ENCODE measurements at regions not wholly inside any gene's neighbourhood (a gene's known extent, or its start where the extent isn't known, plus 50 kb on each side); places are given as distances from the start of the nearest gene placed in this dataset.

GRCh38 chr2:173435574-173435973, 80.9 kb downstream of the CDCA7 start:
- no peaks in the 10 kb centered on the region for H3F3A ChIP-seq (ENCODE audit: low read depth)
- H3K36me3 ChIP-seq (ENCODE audit: insufficient read depth, low read length): no peaks in the 10 kb centered on the region
- H3K79me2 ChIP-seq (ENCODE audit: insufficient read depth, low read length): no peaks in the 10 kb centered on the region
- no peaks in the 10 kb centered on the region for H3K9me3 ChIP-seq (ENCODE audit: insufficient read depth, low read depth, low read length)
- TF ChIP-seq, protein P1, sequence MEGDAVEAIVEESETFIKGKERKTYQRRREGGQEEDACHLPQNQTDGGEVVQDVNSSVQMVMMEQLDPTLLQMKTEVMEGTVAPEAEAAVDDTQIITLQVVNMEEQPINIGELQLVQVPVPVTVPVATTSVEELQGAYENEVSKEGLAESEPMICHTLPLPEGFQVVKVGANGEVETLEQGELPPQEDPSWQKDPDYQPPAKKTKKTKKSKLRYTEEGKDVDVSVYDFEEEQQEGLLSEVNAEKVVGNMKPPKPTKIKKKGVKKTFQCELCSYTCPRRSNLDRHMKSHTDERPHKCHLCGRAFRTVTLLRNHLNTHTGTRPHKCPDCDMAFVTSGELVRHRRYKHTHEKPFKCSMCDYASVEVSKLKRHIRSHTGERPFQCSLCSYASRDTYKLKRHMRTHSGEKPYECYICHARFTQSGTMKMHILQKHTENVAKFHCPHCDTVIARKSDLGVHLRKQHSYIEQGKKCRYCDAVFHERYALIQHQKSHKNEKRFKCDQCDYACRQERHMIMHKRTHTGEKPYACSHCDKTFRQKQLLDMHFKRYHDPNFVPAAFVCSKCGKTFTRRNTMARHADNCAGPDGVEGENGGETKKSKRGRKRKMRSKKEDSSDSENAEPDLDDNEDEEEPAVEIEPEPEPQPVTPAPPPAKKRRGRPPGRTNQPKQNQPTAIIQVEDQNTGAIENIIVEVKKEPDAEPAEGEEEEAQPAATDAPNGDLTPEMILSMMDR (conservative IDR thresholded peaks at IDR 0.05; ENCODE audit: low read length): no peak
- TF ChIP-seq EZH2phosphoT487 (IDR thresholded peaks at IDR 0.05; ENCODE audit: borderline replicate concordance): no peak
- no peaks in the 10 kb centered on the region for H4K20me1 ChIP-seq (ENCODE audit: insufficient read depth, low read length, poor library complexity, severe bottlenecking)
- 0 out of 2 replicates have a peak overlapping the region, but pooled peaks have one; percentile 4 for H2AFZ ChIP-seq (ENCODE audit: low read length)
- H3K9ac ChIP-seq (ENCODE audit: low read depth, low read length, poor library complexity, severe bottlenecking): no peak overlapping the region
- peaks cover 10% of the 10 kb centered on the region for H3K4me1 ChIP-seq (ENCODE audit: insufficient read depth, low read length, poor library complexity, severe bottlenecking)
- H3K9me2 ChIP-seq (replicated peaks; ENCODE audit: low read depth, low read length): no peaks in the 10 kb centered on the region
- no peaks in the 10 kb centered on the region for H3K27me3 ChIP-seq (ENCODE audit: insufficient read depth, low read length, poor library complexity, severe bottlenecking)
- no peak overlapping the region for H3K4me2 ChIP-seq (ENCODE audit: low read depth, low read length, poor library complexity, severe bottlenecking)
- no peak overlapping the region for H3K4me3 ChIP-seq (ENCODE audit: low read length, poor library complexity, severe bottlenecking)

- no peaks in the 10 kb centered on the region for H3K9me3 ChIP-seq (ENCODE audit: insufficient read depth, low read depth, low read length)
- H3K79me2 ChIP-seq (ENCODE audit: insufficient read depth, low read length): no peaks in the 10 kb centered on the region
- H3K9me2 ChIP-seq (replicated peaks; ENCODE audit: low read depth, low read length): no peaks in the 10 kb centered on the region
- H4K20me1 ChIP-seq (ENCODE audit: insufficient read depth, low read length, poor library complexity, severe bottlenecking): no peaks in the 10 kb centered on the region
- H3K36me3 ChIP-seq (ENCODE audit: insufficient read depth, low read length): no peaks in the 10 kb centered on the region
- 0 out of 2 replicates have a peak overlapping the region, but pooled peaks have one; percentile 4 for H2AFZ ChIP-seq (ENCODE audit: low read length)
- H3K4me3 ChIP-seq (ENCODE audit: low read length, poor library complexity, severe bottlenecking): no peak overlapping the region
- no peaks in the 10 kb centered on the region for H3K27me3 ChIP-seq (ENCODE audit: insufficient read depth, low read length, poor library complexity, severe bottlenecking)
- no peak overlapping the region for H3K4me2 ChIP-seq (ENCODE audit: low read depth, low read length, poor library complexity, severe bottlenecking)
- no peaks in the 10 kb centered on the region for H3F3A ChIP-seq (ENCODE audit: low read depth)
- H3K9ac ChIP-seq (ENCODE audit: low read depth, low read length, poor library complexity, severe bottlenecking): no peak overlapping the region
- H3K4me1 ChIP-seq (ENCODE audit: insufficient read depth, low read length, poor library complexity, severe bottlenecking): peaks cover 10% of the 10 kb centered on the region
- TF ChIP-seq EZH2phosphoT487 (IDR thresholded peaks at IDR 0.05; ENCODE audit: borderline replicate concordance): no peak
- TF ChIP-seq, protein P1 (conservative IDR thresholded peaks at IDR 0.05; ENCODE audit: low read length): no peak
These were observed 81.4 kb downstream of the CDCA7 start for GRCh38 chr2:173436088-173436487.

DNA sequence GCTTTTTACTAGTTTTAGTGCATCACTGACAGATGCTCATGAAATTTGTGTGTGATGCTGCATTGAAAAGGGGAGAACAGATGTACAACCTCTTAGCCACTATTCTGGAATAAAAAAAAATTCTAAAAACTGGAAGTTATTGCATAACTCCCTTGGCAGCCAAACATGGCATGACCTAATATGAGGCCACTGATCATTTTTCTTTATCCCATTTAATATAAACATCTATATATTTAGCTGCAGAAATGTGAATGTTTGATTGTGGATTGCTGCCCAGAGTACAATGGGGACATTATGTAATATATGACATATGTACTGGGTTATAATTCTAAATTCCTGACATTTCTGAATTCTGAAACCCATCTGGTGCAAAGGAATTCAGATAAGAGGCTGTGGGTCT, 86.5 kb downstream of the CDCA7 start:
- Histone ChIP-seq H3K79me2 (ENCODE audit: insufficient read depth, low read length) (no peaks in the 10 kb centered on the region), H3K36me3 (ENCODE audit: insufficient read depth, low read length) (no peaks in the 10 kb centered on the region), H4K20me1 (ENCODE audit: insufficient read depth, low read length, poor library complexity, severe bottlenecking) (no peaks in the 10 kb centered on the region), H3K4me1 (ENCODE audit: insufficient read depth, low read length, poor library complexity, severe bottlenecking) (peaks cover under 1% of the 10 kb centered on the region), H3K9me3 (ENCODE audit: insufficient read depth, low read depth, low read length) (no peaks in the 10 kb centered on the region), H3F3A (ENCODE audit: low read depth) (no peaks in the 10 kb centered on the region), H2AFZ (ENCODE audit: low read length) (no peak overlapping the region), H3K9me2 (replicated peaks; ENCODE audit: low read depth, low read length) (no peaks in the 10 kb centered on the region), H3K9ac (ENCODE audit: low read depth, low read length, poor library complexity, severe bottlenecking) (no peak overlapping the region), H3K4me3 (ENCODE audit: low read length, poor library complexity, severe bottlenecking) (no peak overlapping the region), H3K27me3 (ENCODE audit: insufficient read depth, low read length, poor library complexity, severe bottlenecking) (no peaks in the 10 kb centered on the region), H3K4me2 (ENCODE audit: low read depth, low read length, poor library complexity, severe bottlenecking) (no peak overlapping the region)
- TF ChIP-seq, protein P1 (conservative IDR thresholded peaks at IDR 0.05; ENCODE audit: low read length): no peak
- no peak for TF ChIP-seq EZH2phosphoT487 (IDR thresholded peaks at IDR 0.05; ENCODE audit: borderline replicate concordance)
